SH-SY5Y (cell line): ENCODE measurements at regions not wholly inside any gene's neighbourhood (a gene's known extent, or its start where the extent isn't known, plus 50 kb on each side); places are given as distances from the start of the nearest gene placed in this dataset.

Source experiments
- GATA2 ChIP-seq: IDR thresholded peaks from 2 replicates; pipeline ENCODE4 v1.6.1; 2011; ENCODE audit warnings: mild to moderate bottlenecking, low read depth, low read length
- GATA3 ChIP-seq: IDR thresholded peaks from 2 replicates; pipeline ENCODE4 v1.6.1; 2011; ENCODE audit warnings: low read depth, mild to moderate bottlenecking, low read length, moderate library complexity

- TF ChIP-seq GATA2, result no peak
- no peak for TF ChIP-seq GATA3
Measured at GRCh38 chr11:114773541-114774338, 95.4 kb downstream of the NXPE2 start.
